ENCODE measurements at regions not wholly inside any gene's neighbourhood (a gene's known extent, or its start where the extent isn't known, plus 50 kb on each side); places are given as distances from the start of the nearest gene placed in this dataset.

- no peak for DNase-seq (ENCODE audit: extremely low read depth, low read depth)
- no peak for TF ChIP-seq CTCF (IDR thresholded peaks at IDR 0.05; ENCODE audit: low read depth, low read length)
These were observed 147.9 kb upstream of the POU3F1 start for GRCh38 chr1:38194472-38194871.

GRCh38 chr1:38193040-38193439, 146.4 kb upstream of the POU3F1 start:
- DNase-seq (ENCODE audit: extremely low read depth, low read depth), result no peak
- TF ChIP-seq CTCF (IDR thresholded peaks at IDR 0.05; ENCODE audit: low read depth, low read length), result no peak

GRCh38 chr1:38191461-38191860, 144.9 kb upstream of the POU3F1 start:
- TF ChIP-seq CTCF (IDR thresholded peaks at IDR 0.05; ENCODE audit: low read depth, low read length), result no peak
- DNase-seq (ENCODE audit: extremely low read depth, low read depth), result no peak

- DNase-seq (ENCODE audit: extremely low read depth, low read depth), result no peak
These were observed 144.4 kb upstream of the POU3F1 start for GRCh38 chr1:38190983-38191382.

GRCh38 chr1:38187552-38187951, 141.0 kb upstream of the POU3F1 start:
- DNase-seq (ENCODE audit: extremely low read depth, low read depth), result no peak
- no peak for TF ChIP-seq CTCF (IDR thresholded peaks at IDR 0.05; ENCODE audit: low read depth, low read length)

More at GRCh38 chr1:38190983-38191382, 144.4 kb upstream of the POU3F1 start:
- no peak for TF ChIP-seq CTCF (IDR thresholded peaks at IDR 0.05; ENCODE audit: low read depth, low read length)

GRCh38 chr1:38186566-38186965, 140.0 kb upstream of the POU3F1 start:
- no peak for TF ChIP-seq CTCF (IDR thresholded peaks at IDR 0.05; ENCODE audit: low read depth, low read length)
- no peak for DNase-seq (ENCODE audit: extremely low read depth, low read depth)

GRCh38 chr1:38185913-38186312, 139.3 kb upstream of the POU3F1 start:
- no peak for TF ChIP-seq CTCF (IDR thresholded peaks at IDR 0.05; ENCODE audit: low read depth, low read length)
- no peak for DNase-seq (ENCODE audit: extremely low read depth, low read depth)

Data from AG09319 (cell line).